Mammary epithelial cell (primary cell): ENCODE measurements at regions not wholly inside any gene's neighbourhood (a gene's known extent, or its start where the extent isn't known, plus 50 kb on each side); places are given as distances from the start of the nearest gene placed in this dataset.

Experiments used
- CTCF ChIP-seq, 2 donors: IDR thresholded peaks in 1 of 2; conservative IDR thresholded peaks in 1 of 2; 2 replicates each; pipeline ENCODE4 v1.5.1; 2011 to 2012; ENCODE audit warnings: inconsistent platforms in 2 of 2, low read length in 2 of 2, mild to moderate bottlenecking in 2 of 2, control low read depth in 1 of 2, low read depth in 1 of 2; ENCODE audit not compliant: insufficient read depth in 1 of 2; ENCODE audit errors: extremely low read depth in 1 of 2
- EZH2 ChIP-seq: IDR thresholded peaks from 2 replicates; pipeline ENCODE4 v1.6.1; 2012; ENCODE audit warnings: low read length, inconsistent platforms, borderline replicate concordance

- no peak for TF ChIP-seq EZH2
- TF ChIP-seq CTCF (conservative IDR thresholded peaks at IDR 0.05 in 1 of 2, IDR thresholded peaks at IDR 0.05 in 1 of 2; ENCODE audit: extremely low read depth in 1 of 2, insufficient read depth in 1 of 2, low read depth in 1 of 2, low read length in 2 of 2) = no peak
Measured at GRCh38 chr3:82145742-82146141, 384.3 kb upstream of the GBE1 start.
